GDM1 (cell line): ENCODE measurements at regions not wholly inside any gene's neighbourhood (a gene's known extent, or its start where the extent isn't known, plus 50 kb on each side); places are given as distances from the start of the nearest gene placed in this dataset.
A peak's percentile ranks its signal among the peaks of the same experiment; 100 is the strongest.

Experiments used
- DNase-seq: peaks from one replicate; lab custom pipeline; 2025; lab: John Stamatoyannopoulos, UW

DNA sequence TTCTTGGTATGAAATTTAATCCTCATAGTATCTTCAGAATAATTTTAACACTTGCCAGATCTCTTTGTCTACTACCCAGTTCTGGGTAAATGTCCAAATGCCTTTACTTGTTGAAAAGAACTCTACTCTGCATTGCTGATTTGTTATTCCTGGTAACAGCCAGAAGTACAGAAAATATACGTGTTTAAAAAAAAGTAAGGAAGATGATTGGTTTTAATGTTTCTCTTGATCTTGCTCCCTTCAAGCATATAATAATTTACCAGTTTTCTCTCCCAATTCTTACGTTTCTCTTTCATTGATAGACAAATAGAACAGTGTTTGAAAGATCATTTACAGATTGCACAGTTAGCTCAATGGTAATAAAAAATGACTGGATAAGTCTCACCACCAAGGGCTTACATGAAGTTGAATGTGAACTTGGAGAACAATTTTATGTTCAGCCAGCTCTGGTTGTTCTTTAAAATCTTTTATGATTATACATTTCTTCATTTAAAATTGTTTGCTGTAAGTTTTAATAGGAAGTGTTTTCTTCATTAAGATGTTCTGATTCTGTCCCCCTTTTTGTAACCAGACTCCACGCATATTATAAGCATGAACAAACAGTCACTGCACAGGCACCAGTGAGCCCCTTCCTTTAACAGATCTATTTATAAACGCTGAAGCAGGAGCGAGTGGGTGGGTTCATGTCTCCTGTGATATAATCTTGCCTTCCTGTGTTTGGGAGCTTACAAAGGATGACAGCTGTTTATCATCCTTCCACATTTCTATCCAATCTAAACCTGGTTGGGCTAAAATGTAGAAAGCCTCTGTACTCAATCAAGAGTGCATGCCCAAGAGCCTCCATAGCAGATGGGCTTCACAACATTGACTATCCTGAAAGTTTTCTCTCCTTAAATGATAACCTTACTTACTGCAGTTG lies 299.5 kb downstream of the PRL start:
- DNase-seq: peak; percentile 29

DNA sequence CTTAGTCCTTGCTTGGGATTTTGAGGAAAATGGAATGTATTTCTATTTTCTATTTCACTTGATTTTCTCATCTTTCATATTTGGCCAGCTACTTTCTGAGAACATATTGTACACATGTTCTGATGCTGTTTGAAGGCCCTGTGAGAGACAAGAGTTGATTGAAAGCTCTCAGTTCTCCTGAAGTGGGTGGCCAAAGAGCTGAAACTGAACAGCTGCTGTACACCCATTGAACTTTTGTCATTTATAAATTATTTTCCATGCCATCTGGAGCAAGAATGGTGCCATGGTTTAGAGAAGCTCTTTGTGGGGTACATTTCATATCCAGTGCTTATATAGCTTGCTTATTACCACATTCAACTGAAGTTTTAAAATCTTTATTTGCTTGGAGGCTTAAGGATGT lies 298.3 kb downstream of the PRL start:
- DNase-seq: no peak

- DNase-seq: no peak
Observed at GRCh38 chr6:21999012-21999528, 297.8 kb downstream of the PRL start.

- DNase-seq: no peak
Observed at GRCh38 chr6:21999741-22000140, 297.1 kb downstream of the PRL start.

DNA sequence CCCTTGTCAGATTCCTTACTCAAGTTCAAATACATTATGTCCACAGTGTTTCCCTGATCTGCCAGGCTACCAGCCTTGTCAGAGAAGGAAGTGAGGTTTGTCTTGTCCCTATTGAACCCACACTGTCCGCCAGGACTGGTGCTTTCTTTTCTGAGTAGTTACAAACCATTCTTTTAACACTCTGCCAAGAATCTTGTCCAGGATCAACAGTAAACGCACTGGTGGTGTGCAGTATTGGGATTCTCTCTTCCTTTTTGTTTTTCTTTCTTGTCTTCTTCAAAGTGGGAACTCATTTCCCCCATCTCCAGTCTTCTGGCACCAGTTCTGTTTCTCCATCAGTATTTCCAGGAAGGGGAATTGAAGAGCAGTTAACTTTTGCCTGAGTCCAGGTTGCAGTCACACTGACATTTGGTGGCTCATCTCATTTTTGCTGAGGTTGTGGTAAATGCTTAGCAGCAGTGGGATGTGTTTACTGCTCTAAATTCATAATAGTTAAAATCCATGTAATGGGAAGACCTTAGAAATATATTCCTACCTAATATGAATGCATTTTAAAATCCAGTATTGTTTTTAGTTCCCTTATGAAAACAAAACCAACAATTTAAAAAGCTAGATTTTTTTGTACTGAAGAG lies 295.3 kb downstream of the PRL start:
- DNase-seq: no peak

GRCh38 chr6:22003287-22003686 lies 293.5 kb downstream of the PRL start:
- no peak for DNase-seq

- no peak for DNase-seq
Observed at GRCh38 chr6:22006795-22007194, 290.0 kb downstream of the PRL start.

GRCh38 chr6:22007469-22007868 lies 289.4 kb downstream of the PRL start:
- DNase-seq: no peak

DNA sequence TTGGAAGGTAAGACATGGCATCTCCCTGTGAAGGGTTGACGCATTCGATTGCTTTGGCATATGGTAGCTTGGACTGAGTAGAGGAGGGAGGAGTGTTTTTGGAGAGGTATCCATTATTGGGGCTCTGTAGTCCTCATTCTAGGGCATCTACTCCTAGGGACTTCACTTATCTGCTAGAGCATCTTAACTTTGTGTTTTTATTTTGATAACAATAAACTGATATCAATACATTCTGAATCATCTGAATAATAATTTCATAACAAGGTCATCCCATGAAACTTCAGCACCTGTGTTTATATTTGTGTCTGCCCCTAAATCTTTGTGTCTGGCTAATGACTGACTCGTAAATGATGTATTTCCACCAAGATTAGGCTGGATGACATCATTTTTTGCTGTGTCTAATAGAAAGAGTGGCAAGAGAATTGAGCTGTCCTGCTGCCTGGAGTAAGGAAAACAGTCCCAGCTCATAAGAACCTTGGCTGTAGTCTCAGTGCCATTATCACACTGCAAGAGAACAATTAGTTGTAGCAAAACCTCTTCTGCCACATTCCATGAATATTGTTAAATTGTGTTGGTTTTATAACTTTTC lies 288.5 kb downstream of the PRL start:
- no peak for DNase-seq

DNA sequence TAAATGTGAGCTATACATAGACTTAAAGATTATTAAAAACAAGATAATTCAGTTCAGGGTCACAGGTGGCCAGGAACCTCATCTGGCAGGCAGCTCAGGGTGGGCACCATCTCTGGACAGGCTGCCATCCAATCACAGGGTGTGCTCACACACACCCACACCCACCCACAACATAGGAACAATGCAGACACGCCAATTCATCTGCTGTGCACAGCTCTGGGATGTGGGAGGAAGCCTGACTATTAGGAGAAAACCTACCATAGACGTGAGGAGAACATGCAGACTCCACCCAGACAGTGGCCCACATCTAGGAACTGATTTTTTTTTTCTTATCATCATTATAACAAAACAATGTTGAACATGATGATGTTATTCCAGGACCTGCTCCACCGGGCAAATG lies 286.7 kb downstream of the PRL start:
- no peak for DNase-seq

DNA sequence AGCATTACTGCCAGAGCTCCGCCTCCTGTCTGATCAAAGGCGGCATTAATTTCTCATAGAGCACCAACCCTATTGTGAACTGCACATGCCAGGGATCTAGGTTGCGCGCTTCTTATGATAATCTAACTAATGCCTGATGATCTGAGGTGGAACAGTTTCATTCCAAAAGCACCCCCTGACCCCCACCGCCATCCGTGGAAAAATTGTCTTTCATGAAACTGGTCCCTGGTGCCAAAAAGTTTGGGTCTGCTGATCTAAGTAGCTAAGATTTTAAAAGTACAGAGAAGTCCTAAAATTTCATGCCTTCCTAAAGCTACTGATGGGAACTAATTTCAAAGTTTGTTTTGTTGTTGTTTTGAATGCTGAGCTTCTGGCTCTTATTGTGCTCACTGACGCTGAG lies 281.6 kb downstream of the PRL start:
- DNase-seq: no peak

GRCh38 chr6:22015944-22016343 lies 280.9 kb downstream of the PRL start:
- DNase-seq: no peak

DNA sequence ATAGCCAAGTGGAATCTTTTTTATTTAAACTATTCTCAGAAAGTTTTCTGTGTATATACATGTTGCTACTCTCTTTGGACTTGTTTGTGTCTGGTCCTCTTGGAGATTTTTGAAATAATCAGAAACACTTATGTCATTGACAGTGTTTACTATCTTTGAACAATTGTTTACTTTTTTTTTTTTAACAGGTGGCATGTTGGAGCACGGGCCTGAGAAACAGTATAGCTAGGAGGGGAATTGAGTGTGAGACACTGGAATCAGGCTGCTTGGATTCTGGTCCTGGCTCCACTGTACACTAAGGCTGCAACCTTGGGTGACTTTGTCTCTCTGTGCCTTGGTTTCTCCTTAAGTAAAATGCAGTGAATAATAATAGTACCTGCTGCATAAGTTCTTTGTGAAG lies 279.6 kb downstream of the PRL start:
- DNase-seq: no peak

DNA sequence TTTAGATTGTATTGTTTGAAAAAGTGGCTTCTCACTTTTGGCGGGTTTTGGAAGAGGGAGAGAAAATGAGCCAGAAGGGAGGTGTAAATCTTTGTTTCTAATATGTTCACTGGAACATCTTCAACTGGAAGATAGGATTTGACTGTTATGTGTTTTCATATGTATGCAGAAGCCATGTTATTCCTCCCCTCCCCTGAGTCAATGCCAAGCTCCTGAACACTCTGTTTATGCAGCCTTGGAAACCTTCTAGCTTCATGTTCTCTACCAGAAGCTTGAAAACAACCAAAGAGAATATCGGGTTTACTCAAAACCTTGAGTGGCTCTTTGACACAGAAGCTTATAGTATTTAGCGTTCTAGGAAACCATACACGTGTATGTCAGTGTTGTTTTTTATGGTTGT lies 279.1 kb downstream of the PRL start:
- DNase-seq: no peak

- DNase-seq: no peak
Observed at GRCh38 chr6:22019857-22020256, 277.0 kb downstream of the PRL start.

- DNase-seq: no peak
Observed at GRCh38 chr6:22020299-22021003, 276.4 kb downstream of the PRL start.

- DNase-seq: no peak
Observed at GRCh38 chr6:22021966-22022365, 274.9 kb downstream of the PRL start.

DNA sequence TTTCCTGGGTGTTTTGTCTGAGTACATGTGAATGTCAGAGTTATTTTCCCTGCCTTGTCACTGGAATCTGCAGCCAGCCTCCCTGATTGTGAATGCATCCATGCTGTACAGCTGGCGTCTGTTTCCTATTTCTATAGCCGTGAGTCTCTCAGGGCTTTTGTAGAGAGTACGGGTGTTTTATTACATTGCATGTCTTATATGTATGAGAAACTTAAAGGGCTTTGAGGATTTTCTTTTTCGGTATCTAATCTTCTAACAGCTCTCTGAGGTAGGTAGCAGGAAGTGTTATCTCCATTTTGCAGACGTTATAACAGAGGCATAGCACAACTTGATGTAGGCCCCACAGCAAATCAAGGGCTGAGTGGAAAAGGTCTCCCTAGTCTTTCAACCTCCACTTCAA lies 272.9 kb downstream of the PRL start:
- no peak for DNase-seq

- DNase-seq: peak; percentile 38
Observed at GRCh38 chr6:22024973-22025467, 271.8 kb downstream of the PRL start.

DNA sequence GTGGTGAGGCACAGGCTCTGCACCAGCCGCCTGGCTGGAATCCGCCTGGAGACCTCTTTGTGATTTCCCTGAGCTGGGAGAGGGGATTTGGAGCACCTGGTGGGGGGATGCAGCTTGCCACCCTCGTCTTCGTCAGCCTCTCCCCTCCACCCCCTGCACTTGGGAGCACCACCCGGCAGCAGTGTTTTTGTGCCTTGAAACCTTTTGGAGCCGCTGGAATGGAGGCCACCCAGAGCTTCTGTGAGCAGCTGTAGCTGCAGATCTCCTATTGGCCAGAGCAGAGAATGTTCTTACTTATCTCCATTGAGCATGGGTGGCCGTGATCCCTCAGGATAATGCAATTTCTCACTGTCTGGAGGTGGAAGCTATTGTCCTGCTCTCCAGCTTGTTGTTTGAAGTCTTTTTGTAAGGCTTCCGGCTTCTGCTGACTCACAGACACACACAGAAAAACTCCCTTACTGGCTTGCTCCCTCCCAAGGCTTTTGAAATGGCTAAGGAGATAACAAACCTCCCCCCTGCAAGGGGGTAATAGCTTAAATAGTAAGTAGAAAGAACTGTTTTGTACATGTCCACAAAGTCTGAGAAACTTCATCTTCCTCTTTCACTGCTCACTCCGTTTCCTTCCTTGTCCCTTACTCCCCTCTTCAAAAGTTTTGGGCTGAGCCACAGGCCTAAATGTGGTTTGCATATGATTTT lies 271.2 kb downstream of the PRL start:
- peak; percentile 80 for DNase-seq

- no peak for DNase-seq
Observed at GRCh38 chr6:22026164-22026678, 270.6 kb downstream of the PRL start.
